NCI-H187 treated with DMSO at 0.1 percent for 48 hours (cell line): ENCODE measurements at regions not wholly inside any gene's neighbourhood (a gene's known extent, or its start where the extent isn't known, plus 50 kb on each side); places are given as distances from the start of the nearest gene placed in this dataset.
"Not testable (repeated sequence)": the region's sequence is repeated elsewhere in the genome, so short reads cannot be mapped to it uniquely, and the experiment has no call there.

Experiments
- DNase-seq: peaks from one replicate; lab custom pipeline; 2025; lab: John Stamatoyannopoulos, UW

- no peak for DNase-seq
Observed at GRCh38 chr2:129468879-129469278, 510.6 kb upstream of the RAB6C start.

GRCh38 chr2:129469389-129469788, 510.1 kb upstream of the RAB6C start:
- DNase-seq, result no peak

GRCh38 chr2:129469871-129470270, 509.6 kb upstream of the RAB6C start:
- DNase-seq, result no peak

- no peak for DNase-seq
Observed at GRCh38 chr2:129478902-129479517, 500.5 kb upstream of the RAB6C start.

- DNase-seq, result no peak
Observed at GRCh38 chr2:129479892-129480291, 499.6 kb upstream of the RAB6C start.

- DNase-seq, result no peak
Observed at GRCh38 chr2:129480790-129481189, 498.7 kb upstream of the RAB6C start.

- no peak for DNase-seq
Observed at GRCh38 chr2:129481306-129482219, 497.9 kb upstream of the RAB6C start.

GRCh38 chr2:129482626-129483025, 496.8 kb upstream of the RAB6C start:
- DNase-seq, result no peak

GRCh38 chr2:129483366-129483765, 496.1 kb upstream of the RAB6C start:
- DNase-seq, result no peak

GRCh38 chr2:129484999-129485897, 494.2 kb upstream of the RAB6C start:
- no peak for DNase-seq

GRCh38 chr2:129488376-129488775, 491.1 kb upstream of the RAB6C start:
- no peak for DNase-seq

- no peak for DNase-seq
Observed at GRCh38 chr2:129490641-129491040, 488.8 kb upstream of the RAB6C start.

- DNase-seq, result no peak
Observed at GRCh38 chr2:129491308-129491707, 488.2 kb upstream of the RAB6C start.

GRCh38 chr2:129492548-129492947, 486.9 kb upstream of the RAB6C start:
- no peak for DNase-seq

- DNase-seq, result no peak
Observed at GRCh38 chr2:129499747-129500146, 479.7 kb upstream of the RAB6C start.

- no peak for DNase-seq
Observed at GRCh38 chr2:129502781-129503180, 476.7 kb upstream of the RAB6C start.

- DNase-seq, result no peak
Observed at GRCh38 chr2:129504646-129505045, 474.8 kb upstream of the RAB6C start.

GRCh38 chr2:129518937-129519336, 460.5 kb upstream of the RAB6C start:
- DNase-seq, result no peak

GRCh38 chr2:129532158-129532557, 447.3 kb upstream of the RAB6C start:
- DNase-seq, result not testable (repeated sequence)

- no peak for DNase-seq
Observed at GRCh38 chr2:129548880-129549279, 430.6 kb upstream of the RAB6C start.

GRCh38 chr2:129550536-129550935, 428.9 kb upstream of the RAB6C start:
- DNase-seq, result no peak

- DNase-seq, result no peak
Observed at GRCh38 chr2:129554373-129554772, 425.1 kb upstream of the RAB6C start.
